Lung microvascular endothelial cell (primary cell): ENCODE measurements at regions not wholly inside any gene's neighbourhood (a gene's known extent, or its start where the extent isn't known, plus 50 kb on each side); places are given as distances from the start of the nearest gene placed in this dataset.
"Not testable (repeated sequence)": the region's sequence is repeated elsewhere in the genome, so short reads cannot be mapped to it uniquely, and the experiment has no call there.

Experiments
- DNase-seq, 2 donors: peaks; one replicate each; pipeline versions ENCODE4 v3.0.0 to v3.0.0-alpha.2; 2010; ENCODE audit warnings: low read depth in 2 of 2

DNA sequence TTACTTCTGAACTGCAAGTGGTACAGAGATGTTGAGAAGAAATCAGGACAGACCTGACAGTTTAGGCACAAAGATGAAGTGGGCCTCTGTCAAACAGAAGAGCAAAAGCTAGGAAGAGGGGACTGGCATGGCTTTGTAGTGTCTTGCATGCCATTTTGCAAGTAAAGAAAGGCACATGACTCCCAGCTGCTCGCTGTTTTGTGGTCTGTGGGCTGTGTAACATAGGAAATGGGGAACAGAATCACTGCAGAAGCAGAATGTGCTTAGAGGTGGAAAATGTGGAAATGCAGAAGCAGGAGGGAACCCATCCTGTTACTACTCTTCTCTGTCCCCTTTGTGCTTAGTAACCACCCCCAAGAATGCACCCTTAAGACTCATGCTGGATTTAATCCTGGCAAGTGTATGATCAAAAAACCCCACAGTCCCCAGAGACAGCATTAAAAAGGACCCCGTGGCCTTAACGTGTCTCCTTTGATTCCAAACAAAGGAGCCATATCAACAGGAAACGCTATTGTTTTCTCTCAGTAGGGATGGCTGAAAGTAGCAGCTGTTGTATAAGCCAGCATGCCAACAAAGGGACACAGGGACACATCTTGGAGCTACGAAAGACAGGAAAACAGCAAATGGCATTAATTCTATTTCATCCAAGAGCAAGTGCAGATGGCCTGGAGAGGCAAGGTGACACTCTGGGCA lies 177.6 kb upstream of the GLRA2 start:
- DNase-seq: no peak

DNA sequence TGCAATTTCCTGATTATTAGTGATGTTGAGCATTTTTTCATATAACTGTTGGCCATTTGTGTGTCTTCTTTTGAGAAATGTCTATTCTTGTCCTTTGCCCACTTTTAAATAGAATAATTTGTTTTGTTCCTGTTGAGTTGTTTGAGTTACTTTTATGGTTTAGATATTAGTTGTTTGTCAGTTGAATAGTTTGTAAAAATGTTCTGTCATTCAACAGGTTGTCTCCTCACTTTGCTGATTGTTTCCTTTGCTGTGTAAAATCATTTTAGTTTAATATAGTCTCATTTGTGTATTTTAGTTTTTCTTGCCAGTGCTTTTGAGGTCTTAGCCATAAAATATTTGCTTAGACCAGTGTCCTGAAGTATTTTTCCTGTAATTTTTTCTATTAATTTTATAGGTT lies 181.8 kb upstream of the GLRA2 start:
- no peak for DNase-seq

DNA sequence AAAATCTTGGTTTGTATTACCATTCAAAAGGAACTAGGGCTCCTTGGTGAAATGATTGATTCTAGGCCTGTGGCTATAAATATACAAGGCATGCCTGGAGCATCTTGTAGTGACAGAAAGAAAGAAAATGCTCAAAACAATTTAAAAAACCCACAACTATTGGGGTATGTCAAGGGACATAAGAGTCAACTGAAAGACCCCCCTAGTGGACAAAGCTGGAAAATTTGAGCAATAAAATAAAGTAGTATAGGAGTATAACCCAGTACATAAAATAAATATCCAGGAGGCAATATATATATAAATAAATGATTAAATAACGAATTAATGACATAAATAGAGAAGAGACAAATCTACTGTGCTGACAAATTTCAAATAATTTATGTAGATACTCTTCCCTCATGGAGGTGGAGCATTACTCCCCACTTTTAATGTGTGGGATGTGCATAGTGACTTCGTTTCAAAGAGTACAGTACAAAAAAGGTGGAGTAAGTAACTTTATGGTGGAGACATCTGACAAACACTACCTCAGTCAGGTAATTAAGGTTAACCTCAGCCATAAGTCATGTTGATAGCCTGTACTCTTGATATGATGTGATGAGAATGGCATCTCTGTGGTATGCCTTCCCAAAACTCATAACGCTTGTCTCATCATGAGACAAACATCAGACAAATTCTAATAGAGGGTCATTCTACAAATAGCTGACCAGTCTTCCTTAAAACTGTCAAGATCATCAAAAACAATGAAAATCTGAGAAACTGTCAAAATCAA lies 185.0 kb upstream of the GLRA2 start:
- DNase-seq: no peak

DNA sequence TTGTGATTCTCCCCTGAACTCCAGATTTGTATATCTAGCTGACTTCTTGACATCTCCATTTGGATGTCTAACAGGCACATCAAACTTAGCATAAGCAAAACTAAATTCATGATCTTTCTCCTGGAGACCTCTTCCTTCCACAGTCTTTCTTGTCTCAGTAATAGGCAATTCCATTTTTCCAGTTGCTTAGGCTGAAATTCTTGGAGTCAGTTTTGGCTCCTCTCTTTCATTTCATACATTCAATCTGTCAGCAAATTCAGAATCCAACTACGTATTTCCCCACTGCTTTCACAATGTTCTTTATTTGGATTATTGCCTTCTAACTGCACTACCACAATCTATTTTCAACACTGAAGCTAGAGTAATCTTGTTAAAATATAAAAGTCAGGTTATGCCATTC lies 219.9 kb upstream of the GLRA2 start:
- no peak for DNase-seq

DNA sequence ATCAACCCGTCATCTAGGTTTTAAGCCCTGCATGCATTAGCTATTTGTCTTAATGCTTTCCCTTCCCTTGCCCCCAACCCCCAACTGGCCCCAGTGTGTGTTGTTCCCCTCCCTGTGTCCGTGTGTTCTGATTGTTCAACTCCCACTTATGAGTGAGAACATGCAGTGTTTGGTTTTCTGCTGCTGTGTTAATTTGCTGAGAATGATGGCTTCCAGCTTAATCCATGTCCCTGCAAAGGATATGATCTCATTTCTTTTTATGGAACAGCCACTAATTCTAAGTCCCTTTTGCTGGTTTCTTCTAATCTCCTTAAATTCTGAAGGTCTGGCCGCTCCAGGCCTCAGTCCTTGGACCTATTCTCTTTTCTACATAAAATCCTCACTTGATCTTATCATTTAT lies 220.4 kb upstream of the GLRA2 start:
- not testable (repeated sequence) for DNase-seq

DNA sequence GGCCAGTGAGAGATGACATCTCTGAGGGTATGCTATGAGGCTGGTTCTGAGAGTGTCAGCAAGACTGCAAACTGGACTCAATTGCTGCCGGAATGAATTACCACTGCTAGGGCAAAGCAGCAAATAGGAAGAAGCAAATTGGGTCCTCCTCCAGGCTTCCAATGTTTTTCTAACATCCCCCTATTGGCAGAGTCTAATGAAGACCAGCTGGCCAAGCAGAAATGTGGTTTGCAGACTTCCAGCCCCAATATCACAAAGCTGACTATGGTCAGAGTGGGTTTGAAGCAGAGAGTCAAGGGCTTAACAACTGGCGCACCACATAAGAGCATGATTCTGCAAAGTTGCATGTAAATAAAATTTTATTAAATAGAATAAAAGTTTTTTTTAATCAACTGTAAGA lies 225.4 kb upstream of the GLRA2 start:
- no peak for DNase-seq

DNA sequence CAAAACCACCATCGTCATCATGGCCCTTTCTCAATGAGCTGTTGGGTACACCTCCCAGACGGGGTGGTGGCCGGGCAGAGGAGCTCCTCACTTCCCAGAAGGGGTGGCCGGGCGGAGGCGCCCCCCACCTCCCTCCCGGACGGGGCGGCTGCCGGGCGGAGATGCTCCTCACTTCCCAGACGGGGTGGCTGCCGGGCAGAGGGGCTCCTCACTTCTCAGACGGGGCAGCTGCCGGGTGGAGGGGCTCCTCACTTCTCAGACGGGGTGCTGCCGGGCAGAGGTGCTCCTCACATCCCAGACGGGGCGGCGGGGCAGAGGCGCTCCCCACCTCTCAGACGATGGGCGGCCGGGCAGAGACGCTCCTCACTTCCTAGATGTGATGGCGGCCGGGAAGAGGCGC lies 226.8 kb upstream of the GLRA2 start:
- not testable (repeated sequence) for DNase-seq

DNA sequence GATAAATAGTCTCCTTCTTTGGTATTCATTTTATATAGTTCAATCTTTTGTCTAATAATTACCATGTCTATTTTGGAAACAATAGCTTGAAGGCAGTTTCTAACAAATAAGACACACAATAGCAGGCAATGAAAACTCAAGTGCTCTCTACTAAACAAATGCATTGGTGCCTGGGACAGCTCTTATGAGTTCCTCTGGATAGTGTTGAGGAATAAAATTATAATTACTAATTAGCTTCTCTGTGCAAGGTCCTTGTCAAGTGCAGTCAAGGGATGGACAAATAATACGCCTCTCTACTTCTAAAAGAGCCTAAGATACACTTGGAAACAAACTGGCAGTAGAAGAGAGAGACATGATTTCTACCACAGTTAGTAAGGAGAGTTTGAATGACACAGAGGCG lies 229.0 kb upstream of the GLRA2 start:
- DNase-seq: no peak

DNA sequence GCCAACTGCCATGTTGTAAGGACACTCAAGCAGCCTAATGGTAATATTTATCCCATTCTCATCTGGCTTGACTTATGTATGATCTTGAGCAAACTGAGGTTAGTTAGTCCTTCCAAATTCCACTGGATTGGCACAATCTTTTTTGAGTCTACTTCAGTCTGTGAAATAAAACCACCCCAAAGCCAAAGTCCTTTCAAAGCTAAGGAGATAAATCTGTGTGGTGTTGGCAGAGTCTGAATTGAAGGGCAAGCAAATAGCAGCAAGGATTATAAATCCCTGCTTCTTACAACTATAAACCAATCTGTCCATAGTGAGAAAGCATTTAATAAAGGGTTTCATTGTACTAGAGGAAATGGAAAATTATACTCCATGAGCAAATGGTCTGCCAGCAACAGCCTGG lies 233.9 kb upstream of the GLRA2 start:
- no peak for DNase-seq

DNA sequence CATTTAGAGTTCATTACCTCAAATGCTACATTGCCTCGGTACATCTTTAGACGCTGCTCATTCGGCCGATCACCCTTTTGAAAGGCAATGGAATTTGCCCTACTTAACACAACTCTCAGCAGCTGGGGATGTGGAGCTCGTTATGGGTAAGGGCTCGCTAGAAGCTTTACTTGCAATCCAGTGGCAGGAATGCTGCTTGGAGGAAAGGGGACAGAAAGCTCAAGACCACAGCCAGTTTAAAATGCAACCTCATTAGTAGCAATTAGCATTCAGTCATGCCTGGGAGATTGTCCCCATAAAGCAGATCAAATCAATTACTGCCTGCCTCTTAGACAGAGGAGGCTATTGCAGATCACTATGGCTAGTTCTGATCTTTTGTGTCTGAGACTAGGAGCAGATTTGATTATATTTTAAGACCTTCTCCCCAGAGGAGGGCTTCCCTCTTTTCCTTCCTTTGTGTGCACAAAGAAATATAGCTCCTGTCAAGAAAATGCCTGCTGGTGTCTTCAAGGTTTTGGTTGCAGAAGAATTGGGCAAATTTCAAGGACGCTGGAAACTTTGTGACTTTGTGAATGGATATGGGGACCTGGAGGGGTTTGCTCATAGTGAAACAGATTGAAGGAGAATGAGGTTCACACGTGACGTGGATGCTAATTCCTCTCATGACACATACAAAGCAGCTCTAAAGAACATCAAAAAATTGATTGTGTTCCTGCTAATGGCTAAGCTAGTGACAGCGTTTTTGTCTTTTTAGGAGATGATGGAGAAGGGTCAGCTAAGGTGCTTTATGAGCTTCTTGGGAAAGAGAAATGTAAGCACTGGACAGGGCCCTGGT lies 237.5 kb upstream of the GLRA2 start:
- DNase-seq: no peak

DNA sequence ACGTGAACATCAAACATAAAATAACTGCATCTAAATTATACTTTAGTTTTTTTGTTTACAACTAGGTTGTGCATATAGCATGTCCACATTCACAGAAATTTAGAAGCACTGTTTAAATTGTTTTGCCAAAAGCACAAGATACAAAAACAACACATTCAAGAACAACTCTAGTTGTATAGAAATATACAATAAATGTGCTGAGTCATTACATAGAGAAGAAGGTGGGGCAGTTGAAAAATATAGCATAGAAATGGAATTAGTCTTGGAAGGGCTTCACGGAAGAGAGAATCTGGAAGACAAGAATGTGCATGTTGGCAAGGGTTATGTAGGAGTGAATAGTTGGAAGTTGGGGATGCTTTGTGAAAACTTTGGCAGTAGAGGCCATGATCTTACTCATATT lies 239.0 kb upstream of the GLRA2 start:
- no peak for DNase-seq

DNA sequence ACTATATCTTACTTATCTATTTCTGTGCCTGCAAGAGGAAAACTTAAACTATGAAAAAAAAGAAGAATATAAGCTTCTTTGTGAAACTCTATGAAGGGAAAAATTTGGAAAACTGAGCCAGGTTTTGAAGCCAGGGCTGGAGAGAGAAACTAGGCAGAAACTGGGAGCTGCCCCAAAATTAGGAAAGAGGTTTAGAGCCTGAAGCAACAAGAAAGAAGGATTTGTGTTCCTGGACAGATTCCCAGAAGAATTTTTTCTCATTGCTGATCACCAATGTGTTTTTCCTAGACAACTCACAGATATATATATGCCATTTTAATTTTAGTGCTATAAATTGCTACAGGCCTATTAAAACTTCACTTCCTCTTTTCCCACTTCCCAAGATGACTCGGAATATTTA lies 245.0 kb upstream of the GEMIN8 start:
- DNase-seq: no peak

DNA sequence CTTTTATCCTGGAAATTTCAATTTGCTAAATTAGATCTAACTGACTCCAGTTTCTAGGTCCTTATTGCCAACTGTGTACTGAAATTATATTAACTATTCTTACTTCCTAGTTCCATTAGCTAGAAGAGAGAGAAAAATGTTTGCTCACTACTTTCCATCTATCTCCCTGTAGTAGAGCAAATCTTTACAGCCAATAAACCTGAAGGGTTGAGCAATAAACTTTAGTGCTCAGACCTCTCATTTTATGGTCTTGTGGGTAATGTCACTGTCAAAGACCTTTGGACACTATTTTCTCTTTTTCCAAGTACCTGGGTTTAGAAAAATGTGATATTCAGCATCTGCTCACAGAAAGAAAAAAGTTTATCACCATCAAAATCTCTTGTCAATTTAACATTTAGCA lies 237.5 kb upstream of the GEMIN8 start:
- no peak for DNase-seq

DNA sequence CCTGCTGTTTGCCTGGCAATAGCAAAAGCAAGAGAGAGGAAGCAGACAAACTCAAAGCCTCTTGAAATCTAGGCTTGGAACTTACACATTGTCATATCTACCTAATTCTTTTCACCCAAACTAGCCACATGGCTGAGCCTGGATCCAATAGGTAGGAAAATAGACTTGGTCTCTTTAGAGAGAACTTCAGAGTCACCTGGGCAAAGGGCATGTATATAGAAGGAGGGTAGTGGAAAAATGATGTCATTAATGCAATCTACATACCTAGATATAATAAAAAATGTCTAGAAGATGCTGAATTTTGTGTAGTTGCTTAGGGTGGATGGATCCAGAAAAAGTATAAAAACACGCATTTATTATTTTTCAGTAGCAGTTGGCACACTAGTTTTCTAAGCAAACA lies 237.0 kb upstream of the GEMIN8 start:
- no peak for DNase-seq

DNA sequence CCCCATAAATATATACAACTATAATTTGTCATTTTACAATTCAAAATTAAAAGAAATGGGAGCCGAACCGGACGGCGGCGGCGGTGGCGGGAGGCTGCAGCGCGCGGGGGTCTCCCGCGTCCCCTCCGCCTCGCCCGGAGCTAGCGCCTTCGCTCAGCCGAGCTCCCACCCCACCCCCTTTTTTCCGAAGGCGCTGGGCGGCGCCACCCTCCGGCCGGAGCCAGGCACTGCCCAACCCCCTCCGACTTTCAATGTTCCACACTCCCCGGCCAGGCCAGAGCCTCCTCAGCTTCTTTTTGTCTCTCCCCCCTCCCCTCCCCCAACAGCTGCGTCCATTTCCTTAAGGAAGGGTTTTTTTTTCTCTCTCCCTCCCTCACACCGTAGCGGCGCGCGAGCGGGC lies 214.1 kb upstream of the GEMIN8 start:
- no peak for DNase-seq

DNA sequence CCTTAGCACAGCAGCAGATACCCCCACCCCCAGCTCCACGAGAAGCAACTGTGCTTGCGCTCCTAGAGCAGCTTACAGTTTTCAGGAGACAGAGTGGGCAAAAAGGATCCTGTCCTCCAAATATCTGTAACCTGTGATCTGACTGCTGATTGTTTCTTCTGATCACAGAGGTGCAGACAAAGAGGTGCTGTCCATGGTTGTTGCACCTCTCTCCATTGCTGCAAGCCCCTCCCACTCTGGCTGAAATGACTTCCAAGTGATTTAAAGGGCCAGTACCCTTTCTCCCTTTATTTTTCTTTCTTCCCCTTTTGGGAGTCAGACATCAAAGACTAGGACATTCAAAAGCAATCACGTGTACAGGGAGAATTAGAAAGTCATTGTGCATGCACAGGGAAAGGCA lies 205.3 kb upstream of the GEMIN8 start:
- no peak for DNase-seq

DNA sequence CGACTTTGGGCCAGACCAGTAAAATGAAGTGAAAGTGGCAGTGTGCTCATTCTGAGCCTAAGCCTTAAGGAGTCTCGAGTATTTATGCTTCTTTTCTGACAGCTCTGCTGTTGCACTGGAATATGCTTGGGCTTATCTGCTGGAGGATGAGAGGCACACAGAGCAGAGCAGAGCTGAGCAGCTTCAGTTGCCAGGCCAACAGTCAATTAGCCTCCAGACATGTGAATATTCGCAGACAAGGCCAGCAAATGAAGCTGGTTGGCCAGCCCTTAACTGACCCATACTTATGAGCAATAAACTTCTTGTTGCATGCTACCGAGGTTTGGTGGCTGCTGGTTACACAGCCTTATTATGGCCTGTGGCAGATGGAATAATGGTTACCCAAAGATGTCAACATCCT lies 203.0 kb upstream of the GEMIN8 start:
- DNase-seq: no peak

DNA sequence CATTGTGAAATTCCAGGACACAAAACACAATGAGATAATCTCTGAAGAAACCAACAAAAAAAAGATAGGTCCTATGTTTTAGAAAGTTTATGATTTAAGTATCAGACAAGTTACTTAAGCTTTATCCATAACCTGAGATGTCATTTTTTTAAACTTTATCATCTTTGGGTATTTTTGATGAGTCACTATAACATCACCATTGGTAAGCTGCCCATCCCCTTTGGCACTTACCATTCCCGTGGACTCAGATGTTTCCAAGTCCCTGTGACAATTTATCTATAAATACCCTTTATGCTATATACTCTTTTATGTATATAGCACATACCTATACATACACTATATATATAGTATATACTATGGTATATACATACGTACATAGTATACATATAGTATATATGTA lies 198.9 kb upstream of the GEMIN8 start:
- no peak for DNase-seq

DNA sequence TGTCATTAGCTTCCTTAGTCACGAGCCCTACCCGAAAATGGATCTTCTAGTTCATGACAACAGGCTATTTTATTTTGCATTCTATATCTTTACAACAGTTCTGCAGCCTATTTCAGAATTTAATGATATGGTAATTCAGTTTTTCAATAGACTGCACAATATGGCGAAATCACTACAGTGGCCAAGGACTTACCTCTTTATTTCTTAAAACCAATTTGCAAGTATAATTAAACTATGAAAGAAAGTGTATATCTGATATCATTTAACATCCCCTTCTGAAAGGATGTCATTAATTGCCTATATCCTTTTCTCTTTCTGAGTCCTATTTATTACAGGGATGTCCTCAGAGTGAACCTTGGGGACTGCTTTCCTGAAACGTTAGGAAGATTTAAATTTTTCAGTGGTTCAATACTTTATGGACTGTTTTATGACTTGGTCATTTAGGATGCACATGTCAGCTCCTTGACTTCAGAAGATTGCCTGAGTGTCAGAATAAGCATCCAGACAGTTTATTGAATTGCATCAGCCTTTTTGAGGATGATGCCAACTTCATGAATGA lies 190.8 kb upstream of the GEMIN8 start:
- no peak for DNase-seq

DNA sequence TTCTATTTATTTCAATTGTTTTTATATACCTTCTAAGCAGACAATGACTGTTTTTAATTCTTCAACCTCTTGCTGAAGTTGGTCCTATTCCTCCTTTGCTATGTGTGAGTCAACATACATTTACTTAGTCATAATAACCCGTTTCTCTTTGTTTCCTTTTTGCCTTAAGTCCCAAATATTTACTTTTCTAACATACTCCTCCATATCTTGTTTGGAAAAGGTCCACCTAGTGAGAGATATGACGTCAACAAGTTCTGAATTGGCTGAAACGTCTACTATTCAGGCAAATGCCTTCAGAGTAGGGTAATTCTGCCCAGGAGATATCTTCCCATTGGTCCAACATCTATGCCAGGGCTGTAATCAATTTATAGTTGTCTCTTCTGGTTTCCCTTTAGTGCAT lies 179.3 kb upstream of the GEMIN8 start:
- DNase-seq: no peak

DNA sequence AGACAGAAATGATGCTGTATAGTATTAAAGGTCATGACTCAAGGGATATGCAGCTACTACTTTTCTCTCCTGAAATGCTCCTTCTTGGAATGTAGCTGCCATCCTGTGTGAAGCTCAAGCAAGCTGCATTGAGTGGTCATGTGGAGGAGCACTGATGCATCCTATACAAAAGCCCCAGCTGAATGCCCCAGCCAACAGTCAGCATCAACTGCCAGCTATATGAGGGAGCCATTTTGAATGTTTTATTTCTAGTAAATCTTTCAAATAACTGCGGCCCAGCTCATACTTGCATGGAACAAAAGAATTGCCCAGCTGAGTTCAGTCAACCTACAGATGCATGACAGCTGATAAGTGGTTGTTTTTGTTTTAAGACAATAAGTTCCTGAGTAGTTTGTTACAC lies 165.0 kb upstream of the GEMIN8 start:
- DNase-seq: no peak

DNA sequence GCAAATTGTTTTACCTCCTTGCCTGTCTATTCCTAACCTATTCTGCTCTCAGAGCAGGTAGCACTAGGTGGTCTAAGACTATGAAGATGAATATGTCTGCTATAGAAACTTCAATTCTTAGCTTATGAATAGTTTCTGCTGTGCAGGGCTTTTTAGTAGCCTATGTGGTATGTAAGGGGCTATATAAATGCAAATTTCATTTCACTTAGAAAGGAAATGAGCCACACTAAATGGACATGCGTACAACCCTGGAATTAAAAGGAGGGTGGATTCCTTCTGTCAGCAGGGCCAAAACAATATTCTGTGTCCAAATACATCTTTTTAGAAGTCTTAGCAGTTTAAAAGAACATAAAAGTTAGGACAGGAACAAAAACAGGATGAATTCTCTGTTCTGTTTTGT lies 163.9 kb upstream of the GEMIN8 start:
- DNase-seq: no peak
